T-helper 17 cell (primary cell): ENCODE measurements at regions not wholly inside any gene's neighbourhood (a gene's known extent, or its start where the extent isn't known, plus 50 kb on each side); places are given as distances from the start of the nearest gene placed in this dataset.

Experiments
- ATAC-seq: fragments of 150-1000 bp; cut with Tn5 transposase; 2 replicates; pipeline ENCODE4 v1.10.0; 2021; ENCODE audit warnings: mild to moderate bottlenecking, moderate library complexity
- DNase-seq, 3 donors: peaks; one replicate each; pipeline versions ENCODE4 v3.0.0 to v3.0.0-alpha.2; 2020 to 2021
- H3K9me3 ChIP-seq: one replicate; pipeline ENCODE4 v1.7.0; 2013; ENCODE audit warnings: low read length, mild to moderate bottlenecking; ENCODE audit not compliant: control insufficient read depth, poor library complexity, severe bottlenecking
- H3K27ac Mint-ChIP-seq: one replicate; pipeline ENCODE4 v1.8.0; 2022; ENCODE audit warnings: mild to moderate bottlenecking, moderate library complexity, mixed read lengths
- H3K27me3 Mint-ChIP-seq: one replicate; pipeline ENCODE4 v1.8.0; 2022; ENCODE audit warnings: mixed read lengths
- H3K36me3 Mint-ChIP-seq: one replicate; pipeline ENCODE4 v1.8.0; 2022; ENCODE audit warnings: low read depth, mixed read lengths
- H3K4me1 Mint-ChIP-seq: one replicate; pipeline ENCODE4 v1.8.0; 2022; ENCODE audit warnings: mild to moderate bottlenecking, mixed read lengths
- H3K4me3 Mint-ChIP-seq: one replicate; pipeline ENCODE4 v1.8.0; 2022; ENCODE audit warnings: mild to moderate bottlenecking, moderate library complexity, mixed read lengths

DNA sequence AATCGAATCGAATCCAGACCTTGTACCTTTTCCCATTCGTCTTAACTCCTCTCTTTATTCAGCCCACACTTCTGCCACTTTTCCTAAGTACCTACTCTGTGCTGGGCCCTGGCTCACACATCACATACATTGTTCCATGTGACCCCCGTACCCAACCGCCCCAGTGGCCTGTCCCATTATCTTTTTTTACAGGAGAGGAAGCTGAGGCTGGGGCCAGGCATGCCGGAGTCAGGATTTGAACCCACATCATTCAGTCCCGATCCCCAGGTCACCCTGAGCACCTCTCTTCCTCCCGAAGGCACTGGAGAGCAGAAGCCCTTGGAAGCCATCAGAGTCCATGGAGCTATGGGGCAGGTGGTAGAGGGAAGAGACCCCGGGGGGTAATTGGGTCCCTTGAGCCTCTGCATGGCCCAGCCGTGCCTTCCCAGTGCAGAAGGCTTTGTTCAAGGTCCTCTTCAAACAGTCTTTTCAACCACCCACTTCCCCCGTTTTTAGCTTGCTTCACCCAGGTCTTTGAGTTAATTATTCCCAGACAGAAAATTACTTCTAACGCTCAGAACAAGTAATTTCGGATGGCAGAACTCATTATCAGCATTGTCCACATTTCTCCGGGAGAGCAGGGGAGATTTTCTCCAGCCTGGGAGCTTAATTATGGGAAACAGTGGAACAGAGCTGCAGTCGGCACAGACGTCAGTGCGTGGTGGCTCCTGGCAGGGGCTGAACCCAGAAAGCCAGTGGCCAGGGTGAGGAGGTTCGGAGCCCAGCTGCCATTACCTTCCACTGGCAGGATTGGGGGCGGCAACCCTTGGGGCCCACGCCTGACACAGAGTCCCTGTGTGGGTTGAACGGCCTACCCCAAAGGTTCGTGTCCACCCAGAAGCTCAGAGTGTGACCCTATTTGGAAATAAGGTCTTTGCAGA, 82.4 kb upstream of the RTL6 start:
- H3K9me3 ChIP-seq: no peaks in the 10 kb centered on the region
- H3K4me1 Mint-ChIP-seq: peaks cover 6% of the 10 kb centered on the region
- DNase-seq: peak in 1 of 3 donors; percentile 4
- no peaks in the 10 kb centered on the region for H3K36me3 Mint-ChIP-seq
- H3K27me3 Mint-ChIP-seq: peaks cover 76% of the 10 kb centered on the region
- H3K27ac Mint-ChIP-seq: no peak overlapping the region
- no peak for ATAC-seq
- no peak overlapping the region for H3K4me3 Mint-ChIP-seq

DNA sequence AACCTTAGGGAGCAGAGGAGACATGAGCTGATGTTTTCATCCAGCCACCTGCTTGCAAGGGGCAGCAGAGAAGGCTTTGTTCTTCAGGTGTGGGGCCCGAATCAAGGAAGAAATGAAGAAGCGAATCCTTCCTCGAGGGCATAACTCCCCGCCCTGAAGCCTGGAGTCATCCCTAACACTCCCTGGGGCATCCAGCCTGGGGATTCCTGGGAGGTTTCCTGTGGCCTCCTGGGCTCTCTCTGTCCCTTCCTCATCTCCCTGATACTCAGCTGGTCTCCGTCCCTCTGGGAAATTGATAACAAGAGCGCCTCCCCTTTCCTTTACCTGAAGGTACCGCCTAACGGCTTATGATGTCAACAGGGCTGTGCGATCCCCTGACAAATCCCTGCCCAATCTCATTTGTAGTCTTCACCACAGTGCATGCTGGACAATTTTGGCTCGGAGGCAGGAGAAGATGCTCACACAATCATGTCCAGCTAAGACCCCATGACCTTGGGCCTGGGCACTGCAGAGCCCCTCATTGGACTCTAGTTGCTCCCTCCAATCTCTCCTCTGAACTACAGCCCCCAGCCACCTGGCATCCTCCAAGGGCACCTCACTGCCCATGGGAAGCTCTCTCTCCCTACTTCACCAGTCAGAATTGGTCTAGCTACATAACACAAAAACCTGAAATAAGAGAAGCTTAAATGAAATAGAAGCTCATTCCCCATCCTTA, 80.6 kb upstream of the RTL6 start:
- Mint-ChIP-seq H3K4me1 (peaks cover 8% of the 10 kb centered on the region), H3K4me3 (no peak overlapping the region), H3K36me3 (no peaks in the 10 kb centered on the region), H3K27me3 (peaks cover 77% of the 10 kb centered on the region), H3K27ac (peak overlapping the region; percentile 34)
- no peak for DNase-seq
- H3K9me3 ChIP-seq: no peaks in the 10 kb centered on the region
- ATAC-seq: no peak

DNA sequence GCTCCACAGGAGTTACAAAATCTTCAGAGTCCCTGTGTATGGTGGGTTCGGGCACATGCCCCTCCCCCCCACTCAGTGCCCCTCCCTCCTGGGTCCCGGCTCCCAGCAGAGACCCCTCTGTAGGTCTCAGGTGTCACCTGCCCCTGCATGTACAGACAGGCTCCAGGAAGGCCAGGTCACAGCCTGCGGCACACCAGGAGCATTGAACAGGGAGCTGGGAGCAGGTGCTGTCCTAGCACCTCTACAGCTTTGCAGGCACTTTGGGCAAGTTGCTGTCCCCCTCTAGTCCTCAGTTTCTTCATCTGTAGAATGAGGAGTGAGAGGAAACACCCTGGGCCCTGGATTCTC, 80.1 kb upstream of the RTL6 start:
- ATAC-seq: no peak
- H3K36me3 Mint-ChIP-seq: no peaks in the 10 kb centered on the region
- H3K9me3 ChIP-seq: no peaks in the 10 kb centered on the region

DNA sequence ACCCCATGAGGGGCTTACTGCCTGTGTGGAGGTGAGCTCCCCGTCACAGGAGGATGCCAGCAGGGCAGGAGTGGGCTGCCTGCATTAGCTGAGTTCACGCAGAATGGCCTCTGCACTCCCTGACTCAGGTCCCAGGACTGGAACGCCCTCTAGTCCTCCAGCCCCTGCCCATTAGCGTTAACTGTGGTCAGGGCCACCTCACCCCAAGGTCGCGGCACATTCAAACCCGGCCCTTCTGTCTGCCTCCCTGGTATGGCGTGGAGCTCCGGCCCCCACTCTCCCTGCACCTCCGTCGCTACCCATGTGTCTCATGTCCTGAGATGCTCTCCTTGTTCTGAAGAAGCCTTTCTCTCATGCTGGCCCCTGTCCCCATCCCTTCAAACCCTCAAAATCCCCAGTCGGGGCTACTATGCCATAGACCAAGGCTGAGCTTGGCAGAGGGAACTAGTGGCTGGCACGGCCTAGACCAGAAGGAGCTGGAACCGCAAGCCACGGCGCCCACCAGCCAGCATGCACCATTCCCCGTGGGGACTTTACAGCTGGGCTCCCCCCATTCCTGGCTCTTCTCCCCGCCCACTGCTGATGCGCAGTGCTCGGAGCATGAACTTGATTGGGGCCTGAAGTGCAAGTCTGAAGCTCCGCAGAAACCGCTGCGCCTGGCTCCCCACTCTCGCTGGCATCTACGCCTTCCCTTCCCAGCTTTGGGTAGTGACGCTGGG, 79.5 kb upstream of the RTL6 start:
- no peak overlapping the region for H3K4me3 Mint-ChIP-seq
- H3K4me1 Mint-ChIP-seq: peaks cover 8% of the 10 kb centered on the region
- peaks cover 69% of the 10 kb centered on the region for H3K27me3 Mint-ChIP-seq
- H3K36me3 Mint-ChIP-seq: no peaks in the 10 kb centered on the region
- no peaks in the 10 kb centered on the region for H3K9me3 ChIP-seq
- no peak for ATAC-seq
- H3K27ac Mint-ChIP-seq: no peak overlapping the region
- DNase-seq: no peak

More for the DNA sequence above, 80.1 kb upstream of the RTL6 start:
- Mint-ChIP-seq H3K27ac (no peak overlapping the region), H3K4me3 (no peak overlapping the region), H3K4me1 (peaks cover 8% of the 10 kb centered on the region), H3K27me3 (peaks cover 74% of the 10 kb centered on the region)
- DNase-seq: no peak

DNA sequence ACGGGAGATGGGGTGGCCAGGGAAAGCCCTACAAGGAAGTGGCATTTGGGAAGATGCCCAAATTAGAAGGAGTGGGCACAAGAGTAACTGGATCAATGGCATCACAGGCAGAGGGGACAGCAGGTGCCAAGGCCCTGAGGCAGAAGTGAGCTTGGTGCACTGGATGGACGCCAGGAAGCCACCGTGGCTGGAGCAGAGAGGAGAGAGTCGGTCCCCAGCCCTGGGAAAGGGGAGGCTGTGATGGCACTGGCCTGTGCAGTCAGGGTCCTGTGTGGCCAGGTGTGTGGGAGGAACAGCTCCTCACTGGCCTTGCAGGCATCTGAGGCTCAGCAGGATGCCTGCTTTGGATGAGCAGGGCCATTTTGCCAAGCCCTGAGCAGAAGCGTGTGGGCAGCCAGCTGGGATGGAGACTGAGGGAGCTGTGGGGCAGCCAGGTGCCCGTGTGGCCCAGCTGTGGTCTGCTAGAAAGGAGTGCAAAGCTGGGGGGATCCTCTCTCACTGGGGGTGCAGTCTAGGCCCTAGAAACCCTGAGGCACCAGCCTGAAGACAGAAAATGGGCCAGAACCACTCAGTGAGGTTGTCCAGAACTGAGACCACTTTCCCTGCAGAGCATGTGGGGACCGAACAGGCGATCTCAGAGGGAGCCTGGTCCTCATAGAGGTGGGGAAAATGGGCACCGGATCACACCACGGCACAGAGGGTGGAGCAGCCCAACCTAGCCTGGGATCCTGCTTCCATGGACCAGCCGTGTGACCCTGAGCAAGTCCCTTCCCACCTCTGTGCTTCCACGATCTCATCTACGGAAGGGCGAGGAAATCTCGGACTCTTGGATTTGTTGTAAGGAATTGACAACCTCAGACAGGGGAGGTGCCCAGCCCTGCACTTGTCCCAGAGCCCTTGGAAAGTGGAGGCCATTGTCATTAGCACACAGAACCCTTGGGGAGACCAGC, 78.6 kb upstream of the RTL6 start:
- ATAC-seq (no peak), DNase-seq (no peak)
- H3K27ac Mint-ChIP-seq: no peak overlapping the region
- H3K36me3 Mint-ChIP-seq: no peaks in the 10 kb centered on the region
- peaks cover 68% of the 10 kb centered on the region for H3K27me3 Mint-ChIP-seq
- no peak overlapping the region for H3K4me3 Mint-ChIP-seq
- H3K9me3 ChIP-seq: no peaks in the 10 kb centered on the region
- peaks cover 8% of the 10 kb centered on the region for H3K4me1 Mint-ChIP-seq

DNA sequence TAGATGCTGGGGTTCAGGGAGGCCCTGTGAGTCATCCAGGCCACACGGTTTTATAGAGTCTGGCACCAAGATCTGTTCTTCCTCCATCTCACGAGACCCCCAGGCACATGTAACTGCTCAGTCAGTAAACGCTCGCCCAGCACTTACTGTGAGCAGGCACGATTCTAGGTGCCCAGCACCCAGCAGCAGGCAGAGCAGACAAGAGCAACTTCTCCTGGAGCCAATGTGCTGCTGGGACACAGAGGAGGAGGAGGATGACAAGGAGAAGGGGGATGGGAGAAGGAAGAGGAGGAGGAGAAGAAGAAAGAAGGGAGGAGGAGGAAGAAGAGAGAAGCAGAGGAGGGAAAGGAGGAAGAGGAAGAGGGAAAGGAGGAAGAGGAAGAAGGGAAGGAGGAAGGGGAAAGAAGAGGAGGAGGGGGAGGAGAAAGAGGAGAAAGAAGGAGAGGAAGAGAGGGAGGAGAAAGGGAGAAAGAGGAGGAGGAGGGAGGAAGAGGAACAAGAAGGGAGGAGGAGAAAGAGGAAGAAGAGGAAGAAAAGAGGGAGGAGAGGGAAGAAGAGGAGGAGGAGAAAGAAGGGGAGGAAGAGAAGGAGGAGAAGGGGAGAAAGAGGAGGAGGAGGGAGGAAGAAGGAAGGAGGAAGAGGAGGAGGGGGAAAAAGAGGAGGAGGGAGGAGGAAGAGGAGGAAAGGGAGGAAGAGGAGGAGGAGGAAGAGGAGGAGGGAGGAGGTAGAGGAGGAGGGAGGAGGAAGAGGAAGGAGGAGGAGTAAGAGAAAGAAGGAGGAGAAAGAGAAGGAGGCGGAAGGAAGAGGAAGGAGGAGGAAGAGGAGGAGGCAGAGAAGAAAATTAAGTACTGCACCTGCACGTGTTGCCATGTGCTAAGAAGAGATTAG, 77.6 kb upstream of the RTL6 start:
- H3K27ac Mint-ChIP-seq: no peak overlapping the region
- H3K4me3 Mint-ChIP-seq: no peak overlapping the region
- DNase-seq (no peak), ATAC-seq (no peak)
- H3K4me1 Mint-ChIP-seq: peaks cover 5% of the 10 kb centered on the region
- peaks cover 63% of the 10 kb centered on the region for H3K27me3 Mint-ChIP-seq
- H3K36me3 Mint-ChIP-seq: no peaks in the 10 kb centered on the region
- H3K9me3 ChIP-seq: no peaks in the 10 kb centered on the region

DNA sequence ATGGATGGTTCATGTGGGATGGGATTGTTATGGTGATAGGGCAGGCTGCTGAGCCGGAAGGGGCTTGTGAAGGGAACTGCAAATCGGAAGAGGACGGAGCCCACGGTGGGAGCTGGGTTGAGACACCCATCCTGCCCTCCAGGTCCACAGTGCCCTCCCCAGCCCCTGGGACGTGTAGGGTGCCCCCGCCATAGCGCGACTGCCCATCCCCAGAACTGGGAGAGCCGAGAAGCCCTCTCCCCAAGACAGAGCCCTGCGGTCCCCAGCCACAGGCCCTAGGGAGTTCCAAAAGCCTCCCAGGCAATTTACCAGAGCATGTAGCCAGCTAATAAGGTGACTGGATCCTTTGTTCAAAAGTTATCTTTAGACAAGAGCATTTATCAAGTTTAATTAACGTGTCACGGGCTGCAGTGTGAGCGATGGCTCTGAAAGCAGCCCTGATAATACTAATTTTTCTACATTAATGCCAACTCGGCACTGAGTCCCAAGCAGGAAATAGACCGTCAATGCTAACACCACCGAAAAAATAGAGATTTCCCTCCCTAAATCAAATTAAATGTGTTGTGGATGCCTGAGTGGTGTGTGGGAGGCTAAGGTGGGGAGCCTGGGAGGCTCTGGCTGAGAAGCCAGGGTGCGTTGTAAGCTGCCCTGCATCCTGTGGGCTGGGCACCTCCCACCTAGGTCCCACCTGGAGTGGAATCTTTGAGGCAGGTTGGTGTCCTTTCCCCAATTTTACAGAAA, 76.8 kb upstream of the RTL6 start:
- H3K4me3 Mint-ChIP-seq: no peak overlapping the region
- no peak overlapping the region for H3K27ac Mint-ChIP-seq
- no peaks in the 10 kb centered on the region for H3K36me3 Mint-ChIP-seq
- ATAC-seq: no peak
- H3K4me1 Mint-ChIP-seq: peaks cover 5% of the 10 kb centered on the region
- DNase-seq: no peak
- H3K27me3 Mint-ChIP-seq: peaks cover 55% of the 10 kb centered on the region
- H3K9me3 ChIP-seq: no peaks in the 10 kb centered on the region

DNA sequence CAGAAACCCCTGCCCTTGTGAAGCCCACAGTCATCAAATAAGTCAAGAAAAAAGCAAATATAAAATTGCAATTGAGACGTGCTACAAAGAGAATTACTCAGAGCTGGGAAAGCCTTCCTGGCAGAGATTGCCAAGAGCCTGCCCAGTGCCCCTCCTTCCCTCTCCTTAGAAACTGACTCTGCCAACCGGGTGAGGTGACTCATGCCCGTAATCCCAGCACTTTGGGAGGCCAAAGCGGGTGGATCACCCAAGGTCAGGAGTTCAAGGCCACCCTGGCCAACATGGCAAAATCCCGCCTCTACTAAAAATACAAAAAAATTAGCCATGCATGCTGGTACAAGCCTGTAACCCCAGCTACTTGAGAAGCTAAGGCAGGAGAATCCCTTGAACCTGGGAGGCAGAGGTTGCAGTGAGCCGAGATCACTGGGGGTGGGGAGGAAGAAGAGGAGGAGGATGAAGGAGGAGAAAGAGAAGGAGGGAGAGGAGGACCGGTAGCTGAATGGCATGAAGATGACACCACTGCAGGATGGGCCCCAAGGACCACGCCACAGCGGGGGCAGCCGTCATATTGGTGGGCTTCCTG, 76.1 kb upstream of the RTL6 start:
- Mint-ChIP-seq H3K27me3 (peaks cover 53% of the 10 kb centered on the region), H3K36me3 (peaks cover under 1% of the 10 kb centered on the region), H3K4me3 (no peak overlapping the region), H3K27ac (no peak overlapping the region), H3K4me1 (peaks cover 7% of the 10 kb centered on the region)
- no peaks in the 10 kb centered on the region for H3K9me3 ChIP-seq
- ATAC-seq: no peak
- no peak for DNase-seq

DNA sequence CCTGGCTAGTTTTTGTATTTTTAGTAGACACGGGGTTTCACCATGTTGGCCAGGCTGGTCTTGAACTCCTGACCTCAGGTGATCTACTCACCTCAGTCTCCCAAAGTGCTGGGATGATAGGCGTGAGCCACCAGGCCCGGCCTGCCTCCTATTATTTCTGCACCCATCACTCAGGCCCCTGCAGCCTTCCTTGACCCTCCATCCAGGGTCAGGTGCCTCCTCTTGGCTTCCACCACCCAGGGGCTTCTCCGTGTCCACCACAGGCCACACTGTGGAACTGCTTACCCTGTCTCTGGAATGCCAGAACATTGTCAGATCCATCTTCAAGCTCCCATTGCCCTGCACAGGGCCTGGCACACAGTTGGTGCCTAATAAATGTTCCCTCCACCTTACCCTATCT, 75.4 kb upstream of the RTL6 start:
- Mint-ChIP-seq H3K27ac (no peak overlapping the region), H3K4me3 (no peak overlapping the region), H3K4me1 (peaks cover 8% of the 10 kb centered on the region), H3K27me3 (peaks cover 46% of the 10 kb centered on the region), H3K36me3 (peaks cover 2% of the 10 kb centered on the region)
- ATAC-seq: no peak
- no peak for DNase-seq
- no peaks in the 10 kb centered on the region for H3K9me3 ChIP-seq

DNA sequence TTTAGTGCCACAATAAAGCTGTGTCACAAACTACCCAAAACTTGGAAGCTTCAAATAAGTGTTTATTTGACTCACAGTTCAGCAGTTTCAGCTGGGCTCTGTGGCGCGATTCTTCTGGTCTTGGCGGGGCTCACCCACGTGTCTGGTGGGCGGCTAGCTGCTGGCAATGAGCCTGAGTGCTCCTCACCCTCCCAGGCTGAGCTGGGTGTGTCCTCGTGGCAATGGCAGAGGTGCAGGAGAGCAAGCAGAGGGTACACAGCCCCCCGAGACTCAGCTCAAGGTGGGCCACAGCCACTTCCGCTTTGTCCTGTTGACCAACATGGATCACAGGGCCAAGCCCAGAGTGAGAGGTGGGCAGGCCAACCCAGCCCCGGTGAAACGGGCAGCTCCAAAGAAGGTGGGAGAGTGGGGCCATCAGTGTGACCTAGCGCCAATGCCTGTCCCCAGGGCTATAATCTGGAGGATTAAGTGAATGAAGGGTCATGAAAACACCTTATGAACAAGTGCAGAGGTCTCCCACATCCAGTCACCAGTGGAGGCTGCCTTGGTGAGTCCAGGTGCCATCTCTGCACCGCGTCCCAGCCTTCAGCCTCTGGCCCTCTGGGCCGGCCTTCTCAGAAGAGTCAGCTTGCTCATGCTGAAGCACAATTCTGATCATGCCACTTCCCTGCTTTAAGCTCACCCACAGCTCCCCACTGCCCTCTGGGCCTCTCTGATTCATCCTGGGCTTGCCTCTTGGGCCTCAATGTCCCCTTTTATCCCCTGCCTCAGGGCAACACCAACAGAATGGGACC, 74.6 kb upstream of the RTL6 start:
- no peak for ATAC-seq

More for the DNA sequence above, 74.6 kb upstream of the RTL6 start:
- Mint-ChIP-seq H3K27me3 (peaks cover 43% of the 10 kb centered on the region), H3K27ac (no peak overlapping the region), H3K36me3 (peaks cover 2% of the 10 kb centered on the region), H3K4me1 (peaks cover 10% of the 10 kb centered on the region), H3K4me3 (no peak overlapping the region)
- H3K9me3 ChIP-seq: no peaks in the 10 kb centered on the region
- no peak for DNase-seq
